GM19397 (cell line): ENCODE measurements at regions not wholly inside any gene's neighbourhood (a gene's known extent, or its start where the extent isn't known, plus 50 kb on each side); places are given as distances from the start of the nearest gene placed in this dataset.
A peak's percentile ranks its signal among the peaks of the same experiment; 100 is the strongest.
"Not testable (repeated sequence)": the region's sequence is repeated elsewhere in the genome, so short reads cannot be mapped to it uniquely, and the experiment has no call there.

Experiments used
- ATAC-seq: cut with Tn5 transposase; IDR thresholded peaks from one replicate; pipeline ENCODE4 v1.9.1; 2021; ENCODE audit warnings: mild to moderate bottlenecking, moderate library complexity; ENCODE audit not compliant: unreplicated experiment

GRCh38 chr12:9450127-9450567 lies 157.6 kb downstream of the KLRB1 start:
- ATAC-seq, result not testable (repeated sequence)

- ATAC-seq, result not testable (repeated sequence)
Measured at GRCh38 chr12:9449657-9450126, 158.0 kb downstream of the KLRB1 start.

- no peak for ATAC-seq
Measured at GRCh38 chr12:9449181-9449580, 158.5 kb downstream of the KLRB1 start.

DNA sequence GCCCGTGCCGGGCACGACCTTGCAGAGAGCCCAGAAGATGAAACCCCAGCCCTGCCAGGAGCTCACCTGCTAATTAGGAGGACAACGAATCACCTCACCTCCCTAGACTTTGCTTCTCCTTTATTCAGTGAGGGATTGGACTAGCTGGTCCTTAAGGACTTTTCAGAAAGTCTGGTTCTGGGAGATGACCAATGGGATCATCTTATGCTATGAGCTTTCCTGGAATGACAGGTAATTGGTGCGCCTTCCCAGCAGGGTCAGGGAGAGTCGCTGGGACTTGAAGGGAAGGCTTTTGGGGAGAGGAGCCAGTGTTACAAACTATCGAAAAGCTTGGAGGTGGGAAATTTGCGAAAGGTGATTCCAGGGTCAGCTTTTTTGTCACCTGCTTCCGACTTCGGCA lies 159.1 kb downstream of the KLRB1 start:
- ATAC-seq, result not testable (repeated sequence)

- ATAC-seq, result peak; percentile 84
Measured at GRCh38 chr12:9447791-9448614, 159.7 kb downstream of the KLRB1 start.

DNA sequence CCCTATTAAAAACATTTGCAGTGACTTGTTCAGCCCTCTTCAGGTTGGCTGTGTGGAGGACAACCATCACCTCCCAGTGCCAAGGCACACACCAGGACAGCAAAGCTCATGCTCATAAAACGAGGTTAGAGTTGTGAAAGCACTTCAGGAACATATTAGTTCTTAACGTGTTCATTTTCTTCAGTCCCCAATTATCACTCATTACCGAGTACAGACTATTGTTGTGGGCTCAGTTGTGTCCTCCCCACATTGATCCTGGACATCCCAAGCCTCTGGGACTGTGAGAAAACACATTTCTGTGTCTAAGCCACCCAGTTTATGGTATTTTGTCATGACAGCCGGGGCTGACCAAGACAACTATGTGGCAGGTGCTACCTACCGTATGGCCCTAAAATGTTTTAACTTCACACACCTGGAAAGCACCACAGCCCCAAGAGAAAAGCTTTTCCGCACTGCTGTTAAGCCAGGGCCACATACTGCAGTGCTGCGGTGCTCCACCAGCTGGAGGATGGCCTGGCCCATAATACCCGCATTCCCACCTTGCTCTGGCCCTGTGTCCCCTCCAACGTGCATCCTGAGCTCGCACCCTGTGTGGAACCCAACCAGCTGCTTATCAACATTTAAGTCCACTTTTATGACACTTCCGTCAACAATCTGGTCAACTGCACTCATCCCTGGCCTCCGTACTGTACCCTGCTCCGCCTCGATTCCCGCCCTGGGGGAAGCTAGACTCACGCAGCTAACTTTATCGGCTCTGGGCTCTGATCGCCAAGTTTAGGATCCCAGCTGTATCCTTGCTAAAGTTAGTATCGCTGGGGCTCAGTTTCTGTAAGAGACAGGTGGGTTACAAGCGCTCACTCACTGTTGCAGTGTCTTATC lies 160.6 kb downstream of the KLRB1 start:
- peak; percentile 16 for ATAC-seq

DNA sequence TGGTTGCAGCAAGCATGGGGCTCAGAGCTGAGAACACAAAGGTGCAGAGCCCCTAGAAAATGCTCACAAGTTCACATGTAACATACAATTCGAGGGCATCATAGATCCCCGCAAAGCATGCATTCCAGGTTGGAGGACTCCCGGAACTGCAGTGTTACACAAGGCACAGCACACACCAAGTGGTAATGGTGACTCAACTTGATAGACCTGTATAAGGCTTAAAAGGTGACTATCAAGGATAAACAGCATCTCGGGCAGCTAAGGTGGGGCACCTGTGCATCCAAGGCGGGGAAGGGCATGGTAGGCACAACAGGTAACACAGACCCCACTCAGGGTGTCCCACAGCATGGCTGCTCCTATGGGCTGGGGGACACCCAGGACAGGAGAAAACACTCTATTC lies 167.3 kb downstream of the KLRB1 start:
- not testable (repeated sequence) for ATAC-seq

GRCh38 chr12:9435682-9436081 lies 172.0 kb downstream of the KLRB1 start:
- not testable (repeated sequence) for ATAC-seq

GRCh38 chr12:9430385-9430784 lies 177.3 kb downstream of the KLRB1 start:
- ATAC-seq, result not testable (repeated sequence)

DNA sequence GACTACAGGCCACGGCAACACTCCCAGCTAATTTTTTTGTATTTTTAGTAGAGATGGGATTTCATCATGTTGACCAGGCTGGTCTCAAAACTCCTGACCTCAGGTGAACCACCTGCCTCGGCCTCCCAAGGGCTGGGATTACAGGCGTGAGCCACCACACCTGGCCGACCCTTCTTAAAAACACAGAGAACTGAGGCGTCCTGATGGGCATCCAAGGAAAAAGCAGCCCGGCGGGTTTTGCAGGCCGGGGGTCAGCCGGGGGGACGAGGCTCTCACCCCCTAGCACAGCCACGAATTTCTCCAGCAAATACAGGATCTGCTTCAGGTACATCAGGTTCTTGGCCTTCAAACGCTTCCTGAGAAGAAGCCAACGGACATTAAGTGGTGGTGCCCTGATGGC lies 178.9 kb downstream of the KLRB1 start:
- ATAC-seq, result not testable (repeated sequence)

DNA sequence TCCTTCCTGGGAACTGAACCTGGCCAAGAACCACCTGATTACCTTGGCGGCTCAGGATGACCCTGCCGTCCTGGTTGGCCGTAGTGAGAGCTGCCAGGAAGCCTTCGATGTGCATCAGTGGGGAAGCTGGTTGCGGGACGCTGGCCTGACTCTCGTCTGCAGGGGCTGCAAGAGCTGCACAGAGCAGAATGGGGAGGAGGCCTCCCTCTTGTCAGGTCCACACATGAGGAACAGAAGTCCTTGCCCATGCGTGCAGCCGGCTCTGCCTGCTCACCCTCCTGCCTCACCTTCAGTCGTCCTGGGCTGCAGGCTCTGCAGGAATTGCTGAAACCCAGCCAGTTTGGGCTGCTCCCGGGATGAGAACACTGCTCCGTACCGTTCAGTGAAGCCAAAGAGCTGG lies 182.3 kb downstream of the KLRB1 start:
- ATAC-seq, result not testable (repeated sequence)

DNA sequence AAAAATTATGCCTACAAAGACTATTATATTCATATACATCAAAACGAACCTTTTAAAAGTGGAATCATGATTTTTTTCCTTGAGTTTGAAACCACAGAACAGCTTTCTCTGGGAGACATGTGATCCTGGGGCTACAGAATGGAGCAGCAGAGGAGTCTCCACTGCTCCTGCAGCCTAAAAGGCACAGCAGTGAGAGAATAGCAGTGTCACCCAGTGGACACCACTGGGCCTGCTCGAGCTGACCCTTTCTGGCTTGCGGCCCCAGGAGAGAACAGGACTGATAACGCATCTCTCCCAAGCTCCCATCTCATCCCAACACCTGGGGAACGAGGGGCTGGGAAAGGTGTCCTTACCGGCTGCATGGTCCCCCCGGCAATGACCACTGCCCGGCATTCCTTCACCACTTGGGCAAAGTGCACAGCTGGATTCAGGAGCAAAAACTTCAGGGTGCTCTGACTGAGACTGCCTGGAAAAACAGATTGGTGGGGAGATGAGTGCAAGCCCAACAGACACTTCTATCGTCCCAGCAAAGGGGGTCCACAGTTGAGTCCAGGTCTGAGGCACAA lies 183.5 kb downstream of the KLRB1 start:
- ATAC-seq, result not testable (repeated sequence)

DNA sequence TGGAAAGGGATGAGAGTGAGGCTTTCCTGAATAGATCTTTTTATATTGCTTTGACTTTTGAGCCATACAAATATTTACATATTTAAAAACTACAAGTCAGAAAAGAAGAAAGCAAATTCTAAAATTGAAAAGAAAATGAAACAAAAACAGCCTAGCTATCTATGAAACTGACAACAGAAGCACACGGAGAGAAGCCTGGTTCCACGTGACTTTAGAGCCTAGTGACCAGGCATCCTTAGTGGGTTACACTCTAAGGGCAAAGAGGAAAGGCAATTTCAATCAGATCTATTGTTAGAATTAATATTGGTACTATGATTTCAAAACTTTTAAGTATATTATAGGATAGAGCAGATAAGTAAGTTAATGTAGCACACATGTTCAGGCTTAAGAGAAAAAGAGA lies 185.0 kb downstream of the KLRB1 start:
- not testable (repeated sequence) for ATAC-seq

GRCh38 chr12:9421520-9422086 lies 186.1 kb downstream of the KLRB1 start:
- ATAC-seq, result not testable (repeated sequence)

DNA sequence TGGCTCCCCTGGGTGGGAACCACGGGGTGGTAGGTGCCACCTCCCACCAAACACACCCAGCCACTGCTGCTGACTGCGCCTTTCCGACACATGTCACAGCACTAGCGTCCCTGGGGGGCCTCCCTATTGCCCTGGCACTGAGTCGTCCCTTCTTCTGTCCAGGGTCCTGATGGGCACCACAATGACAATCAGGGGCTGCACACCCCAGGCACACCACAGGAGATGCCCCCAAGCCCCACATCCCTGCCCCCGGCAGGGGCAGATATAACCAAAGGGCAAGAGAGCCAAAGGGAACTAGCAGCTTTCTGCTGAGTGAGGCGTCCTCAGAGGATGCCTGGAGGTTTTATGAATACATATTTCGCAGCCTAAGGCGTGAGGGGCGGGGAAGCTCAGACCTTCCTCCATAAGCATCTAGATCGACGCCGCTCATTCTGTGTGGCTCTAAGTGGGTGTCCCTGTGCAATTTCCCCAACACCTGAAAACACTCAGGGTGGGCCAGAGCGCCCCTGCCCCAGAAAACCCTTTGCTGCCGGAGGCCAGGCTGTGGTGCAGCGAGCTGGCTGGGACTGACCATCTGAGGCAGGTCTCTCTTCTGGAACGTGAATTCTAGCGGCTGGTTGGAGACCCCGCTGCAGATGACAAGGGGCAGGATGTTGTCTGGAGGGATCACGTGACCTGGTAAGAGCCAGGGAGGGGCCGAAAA lies 186.7 kb downstream of the KLRB1 start:
- not testable (repeated sequence) for ATAC-seq

DNA sequence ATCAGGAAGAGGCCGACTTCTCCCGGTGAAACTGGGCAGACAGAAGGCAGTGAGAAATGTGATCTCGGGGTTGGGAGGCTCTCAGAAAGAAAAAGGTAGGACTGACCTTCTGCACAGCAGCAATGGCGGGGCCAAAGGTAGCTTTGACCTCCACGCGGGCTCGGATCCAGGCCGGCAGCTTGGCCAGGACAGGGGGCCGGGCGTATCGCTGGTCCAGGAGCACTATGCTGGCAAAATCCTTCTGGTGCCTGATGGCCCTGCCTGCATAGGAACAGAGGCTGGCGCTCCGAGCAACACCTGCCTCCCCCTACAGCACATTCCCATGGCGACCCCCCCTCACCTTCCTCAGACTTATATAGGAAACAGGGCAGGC lies 189.1 kb downstream of the KLRB1 start:
- ATAC-seq, result not testable (repeated sequence)

GRCh38 chr12:9417947-9418668 lies 189.6 kb downstream of the KLRB1 start:
- ATAC-seq, result not testable (repeated sequence)

DNA sequence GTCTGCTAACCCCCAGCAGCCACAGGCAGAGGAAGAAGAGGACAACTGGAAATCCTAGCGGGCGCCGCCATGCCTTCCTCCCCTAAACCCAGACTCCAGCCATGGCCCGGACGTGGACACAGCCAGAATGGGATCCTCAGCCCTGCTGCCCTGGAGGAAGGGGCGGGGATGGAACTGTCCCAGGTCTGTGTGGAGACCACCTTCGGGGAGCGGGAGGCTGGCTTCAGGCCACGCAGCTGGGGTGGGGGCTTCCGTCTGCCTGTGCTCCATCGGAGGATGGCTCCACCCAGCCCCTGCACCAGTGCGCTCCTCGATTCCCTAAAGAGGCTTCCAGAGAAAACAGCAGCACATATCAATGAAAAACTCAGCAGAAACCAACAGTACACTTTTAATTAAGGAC lies 190.4 kb downstream of the KLRB1 start:
- not testable (repeated sequence) for ATAC-seq

DNA sequence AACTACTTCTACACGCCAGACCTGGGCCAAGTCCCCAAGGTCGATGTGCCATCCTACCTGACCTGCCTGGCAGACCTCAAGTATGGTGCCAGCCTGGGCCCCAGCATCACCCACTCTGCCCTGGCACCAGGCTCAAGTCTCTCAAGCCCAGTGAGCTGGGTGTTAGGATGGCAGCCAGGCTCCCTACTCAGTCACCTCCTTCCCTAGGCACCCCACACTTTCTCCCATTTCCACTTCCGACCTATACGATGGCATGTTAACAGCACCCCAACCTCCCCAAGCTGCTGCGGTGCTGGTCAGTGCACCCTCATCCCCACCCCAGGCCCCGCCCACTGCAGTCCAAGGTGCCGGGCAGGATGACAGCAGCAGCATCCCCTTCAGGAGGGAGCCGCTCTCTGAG lies 191.4 kb downstream of the KLRB1 start:
- ATAC-seq, result not testable (repeated sequence)

DNA sequence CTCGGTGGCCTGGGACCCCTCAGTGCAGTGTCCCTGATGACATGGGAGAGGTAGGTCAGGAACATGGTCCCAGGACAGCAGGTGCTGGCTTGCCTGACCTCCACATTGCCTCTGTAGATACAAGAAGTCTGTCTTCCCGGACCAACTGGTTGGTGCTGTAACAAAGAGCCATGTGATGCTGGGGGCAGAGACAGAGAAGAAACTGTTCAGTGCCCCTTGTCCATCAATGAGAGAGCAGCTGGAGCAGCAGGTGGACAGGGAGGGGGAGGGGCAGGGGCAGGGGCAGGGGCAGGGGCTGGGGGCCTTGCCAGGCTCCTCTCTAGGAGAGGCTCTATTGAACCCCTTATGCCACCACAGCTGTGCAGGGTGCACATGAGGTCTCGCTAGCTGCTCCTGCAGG lies 191.8 kb downstream of the KLRB1 start:
- not testable (repeated sequence) for ATAC-seq
